ENCODE measurements at regions not wholly inside any gene's neighbourhood (a gene's known extent, or its start where the extent isn't known, plus 50 kb on each side); places are given as distances from the start of the nearest gene placed in this dataset.

- TF ChIP-seq CTCF (IDR thresholded peaks at IDR 0.05) (no peak), POLR2A (IDR thresholded peaks at IDR 0.05) (no peak)
Observed at GRCh38 chr7:17396692-17397091, 98.2 kb downstream of the AHR start.
